A549 (cell line): ENCODE measurements at regions not wholly inside any gene's neighbourhood (a gene's known extent, or its start where the extent isn't known, plus 50 kb on each side); places are given as distances from the start of the nearest gene placed in this dataset.

Experiments used
- ATAC-seq, 2 experiments: fragments of 200-7000 bp in 1 of 2; fragments of >200 bp in 1 of 2; cut with Nextera tagmentation in 1 of 2; cut with Tn5 transposase in 1 of 2; 3 replicates each; pipeline versions ENCODE4 v1.8.0 to v1.9.1; 2018 to 2020; ENCODE audit warnings: mild to moderate bottlenecking in 1 of 2, moderate library complexity in 1 of 2
- CTCF ChIA-PET: fragments of 300-600 bp; sonication (Branson Sonifier 250); formaldehyde crosslinking; extraction: SDS; loops from one replicate; lab custom pipeline; 2021; ENCODE audit warnings: antibody characterized with exemption, inconsistent platforms; lab: Yijun Ruan, JAX
- POLR2A ChIA-PET: fragments of 350-600 bp; formaldehyde crosslinking; extraction: SDS; loops from one replicate; lab custom pipeline; 2021; ENCODE audit warnings: antibody characterized with exemption, inconsistent platforms; lab: Yijun Ruan, JAX
- DNase-seq, 2 experiments: peaks; one replicate each; pipeline versions ENCODE4 v3.0.0 to v3.0.0-alpha.2; 2011 to 2016; ENCODE audit warnings: low read depth in 1 of 2, low spot score in 1 of 2
- FAIRE-seq: peaks from 2 replicates; lab custom pipeline; 2011; peaks lifted over from hg19 to GRCh38; lab: Jason Lieb, UNC
- H3K27ac ChIP-seq, 2 experiments: fragments of >200 bp; sonication (Bioruptor Twin); formaldehyde crosslinking; 3 replicates each; pipeline ENCODE4 v1.5.1; 2016 to 2017
- H3K4me1 ChIP-seq: fragments of >200 bp; sonication (Bioruptor Twin); formaldehyde crosslinking; 3 replicates; pipeline ENCODE4 v1.6.1; 2016
- H3K4me2 ChIP-seq: fragments of >200 bp; sonication (Bioruptor Twin); formaldehyde crosslinking; 3 replicates; pipeline ENCODE4 v1.6.1; 2016
- H3K4me3 ChIP-seq: fragments of >200 bp; sonication (Bioruptor Twin); formaldehyde crosslinking; 3 replicates; pipeline ENCODE4 v1.5.1; 2016
- H3K9me3 ChIP-seq: fragments of >200 bp; sonication (Bioruptor Twin); formaldehyde crosslinking; 3 replicates; pipeline ENCODE4 v1.6.1; 2016
- CBX8 ChIP-seq: fragments of 200-600 bp; sonication (generic); IDR thresholded peaks from 2 replicates; pipeline ENCODE4 v1.6.1; 2016
- CHD4 ChIP-seq: fragments of 200-600 bp; sonication (generic); IDR thresholded peaks from 2 replicates; pipeline ENCODE4 v1.6.1; 2016; ENCODE audit warnings: antibody characterized with exemption, mild to moderate bottlenecking, borderline replicate concordance
- EP300 ChIP-seq, 2 experiments: fragments of >200 bp; sonication (Bioruptor Twin); formaldehyde crosslinking; IDR thresholded peaks; 2 replicates in 1 of 2; 3 replicates in 1 of 2; pipeline ENCODE4 v1.6.1; 2016 to 2017
- ESRRA ChIP-seq: fragments of 150-350 bp; IDR thresholded peaks from 2 replicates; pipeline ENCODE4 v1.6.1; 2014; ENCODE audit warnings: mild to moderate bottlenecking, low read length, borderline replicate concordance
- FOSL2 ChIP-seq, 2 experiments: fragments of 450-650 bp in 1 of 2; fragments of >200 bp in 1 of 2; sonication (Bioruptor Twin) in 1 of 2; formaldehyde crosslinking; IDR thresholded peaks; 2 replicates each; pipeline versions ENCODE4 v1.5.0 to v1.6.1; 2016 to 2020; ENCODE audit warnings: mild to moderate bottlenecking in 1 of 2, moderate library complexity in 1 of 2
- HOXB5 ChIP-seq: fragments of 250-450 bp; sonication (Bioruptor Pico); IDR thresholded peaks from 2 replicates; pipeline ENCODE4 v1.5.0; 2020; ENCODE audit warnings: mild to moderate bottlenecking, moderate library complexity
- JUN ChIP-seq, 2 experiments: fragments of >200 bp; sonication (Bioruptor Twin); formaldehyde crosslinking; IDR thresholded peaks; 2 replicates in 1 of 2; 3 replicates in 1 of 2; pipeline ENCODE4 v1.6.1; 2016 to 2017
- JUNB ChIP-seq: fragments of >200 bp; sonication (Bioruptor Twin); formaldehyde crosslinking; IDR thresholded peaks from 2 replicates; pipeline ENCODE4 v1.6.1; 2016
- KDM1A ChIP-seq: fragments of 200-600 bp; sonication (generic); IDR thresholded peaks from 2 replicates; pipeline ENCODE4 v1.6.1; 2016; ENCODE audit warnings: low read depth, mild to moderate bottlenecking
- MAFK ChIP-seq: fragments of 450-650 bp; IDR thresholded peaks from 2 replicates; pipeline ENCODE4 v1.6.1; 2014; ENCODE audit not compliant: partially characterized antibody
- NFE2L2 ChIP-seq: fragments of 150-350 bp; conservative IDR thresholded peaks from 2 replicates; pipeline ENCODE4 v1.6.1; 2014; ENCODE audit warnings: low read length
- NR3C1 ChIP-seq: fragments of >200 bp; sonication (Bioruptor Twin); formaldehyde crosslinking; IDR thresholded peaks from 3 replicates; pipeline ENCODE4 v1.6.1; 2017
- RAD21 ChIP-seq, 2 experiments: fragments of >200 bp in 1 of 2; sonication (Bioruptor Twin) in 1 of 2; formaldehyde crosslinking in 1 of 2; IDR thresholded peaks in 1 of 2; conservative IDR thresholded peaks in 1 of 2; 2 replicates in 1 of 2; 3 replicates in 1 of 2; pipeline ENCODE4 v1.6.1; 2012 to 2018; ENCODE audit warnings: inconsistent platforms in 1 of 2
- REST ChIP-seq: fragments of 200-600 bp; sonication (generic); IDR thresholded peaks from 2 replicates; pipeline ENCODE4 v1.6.1; 2016; ENCODE audit warnings: antibody characterized with exemption, mild to moderate bottlenecking, moderate library complexity
- RFX5 ChIP-seq: fragments of 450-650 bp; IDR thresholded peaks from 2 replicates; pipeline ENCODE4 v1.7.1; 2014; ENCODE audit warnings: antibody characterized with exemption, mild to moderate bottlenecking, moderate library complexity
- RNF2 ChIP-seq: fragments of 200-600 bp; sonication (generic); IDR thresholded peaks from 2 replicates; pipeline ENCODE4 v1.6.1; 2016; ENCODE audit warnings: low read depth, mild to moderate bottlenecking, antibody characterized with exemption, moderate library complexity, borderline replicate concordance
- SMC3 ChIP-seq: fragments of >200 bp; sonication (Bioruptor Twin); formaldehyde crosslinking; IDR thresholded peaks from 3 replicates; pipeline ENCODE4 v1.6.1; 2018; ENCODE audit warnings: inconsistent platforms
- SREBF2 ChIP-seq: fragments of 450-650 bp; IDR thresholded peaks from 2 replicates; pipeline ENCODE4 v1.6.1; 2014; ENCODE audit warnings: mild to moderate bottlenecking, moderate library complexity
- TFCP2L1 ChIP-seq: fragments of 250-450 bp; sonication (Bioruptor Pico); IDR thresholded peaks from 2 replicates; pipeline ENCODE4 v1.5.0; 2021; ENCODE audit warnings: mild to moderate bottlenecking
- WGBS: methylation state at CpG from one replicate; pipeline ENCODE4 v1.1.6; 2017; ENCODE audit errors: missing lambda C conversion rate; 5-methylcytosine and 5-hydroxymethylcytosine counted together
- TF ChIP-seq, protein P1 (sequence below): fragments of >200 bp; sonication (Bioruptor Twin); formaldehyde crosslinking; IDR thresholded peaks from 2 replicates; pipeline ENCODE4 v1.6.1; 2016
- TF ChIP-seq, protein P2 (sequence below): fragments of >200 bp; sonication (Bioruptor Twin); formaldehyde crosslinking; IDR thresholded peaks from 3 replicates; pipeline ENCODE4 v1.6.1; 2016
- TF ChIP-seq, protein P3 (sequence below): fragments of 450-650 bp; IDR thresholded peaks from 2 replicates; pipeline ENCODE4 v1.6.1; 2014; ENCODE audit warnings: antibody characterized with exemption
- TF ChIP-seq, protein P4 (sequence below): fragments of 150-350 bp; IDR thresholded peaks from 2 replicates; pipeline ENCODE4 v1.6.1; 2014; ENCODE audit warnings: low read depth, mild to moderate bottlenecking, low read length

- no peak for ATAC-seq
- POLR2A ChIA-PET, result no interaction called here
Observed at GRCh38 chr11:104602643-104603042, 295.6 kb downstream of the CASP12 start.

DNA sequence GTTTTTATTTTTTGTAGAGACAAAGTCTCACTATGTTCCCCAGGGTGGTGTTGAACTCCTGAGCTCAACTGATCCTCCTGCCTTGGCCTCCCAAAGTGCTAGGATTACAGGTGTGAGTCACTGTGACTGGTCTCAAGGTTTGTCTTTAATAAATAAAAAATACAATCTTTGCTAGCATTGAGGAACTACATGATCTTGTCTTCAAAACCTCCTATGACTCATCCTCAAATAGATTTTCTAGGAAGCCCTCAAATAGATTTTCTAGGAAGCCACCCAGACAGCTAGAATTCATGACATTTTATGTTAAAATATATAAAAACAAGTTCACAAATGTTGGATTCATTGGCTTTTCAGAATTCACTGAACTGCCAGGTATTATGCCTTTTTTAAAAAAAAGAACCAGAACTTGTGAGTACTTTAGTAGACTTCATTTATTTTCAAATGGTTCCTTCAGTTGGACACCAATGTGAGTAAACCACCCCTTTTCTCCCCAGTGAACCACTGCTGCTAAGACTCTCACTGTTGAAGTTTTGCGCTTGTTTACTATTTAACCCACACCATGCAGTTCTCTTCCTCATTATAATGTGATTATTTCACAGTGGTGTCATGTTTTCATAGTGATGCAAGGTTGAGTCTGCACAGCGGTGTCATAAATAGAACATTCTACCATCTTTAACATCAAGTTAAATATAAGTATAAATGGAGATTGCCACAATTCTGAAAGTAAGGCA, 303.9 kb downstream of the CASP12 start:
- Histone ChIP-seq H3K4me3 (no peak overlapping the region), H3K9me3 (no peaks in the 10 kb centered on the region), H3K27ac (no peak overlapping the region), H3K4me2 (no peak overlapping the region), H3K4me1 (no peaks in the 10 kb centered on the region)
- POLR2A ChIA-PET, result no interaction called here
- 72% methylated on average over 2 of the region's 2 CpGs for WGBS
- TF ChIP-seq NR3C1, result no peak
- TF ChIP-seq RAD21 (conservative IDR thresholded peaks at IDR 0.05 in 1 of 2, IDR thresholded peaks at IDR 0.05 in 1 of 2), result no peak
- TF ChIP-seq, protein P1, sequence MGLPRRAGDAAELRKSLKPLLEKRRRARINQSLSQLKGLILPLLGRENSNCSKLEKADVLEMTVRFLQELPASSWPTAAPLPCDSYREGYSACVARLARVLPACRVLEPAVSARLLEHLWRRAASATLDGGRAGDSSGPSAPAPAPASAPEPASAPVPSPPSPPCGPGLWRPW, result no peak
- TF ChIP-seq SMC3, result no peak
- TF ChIP-seq EP300 (IDR thresholded peaks at IDR 0.05), result no peak
- no peak for TF ChIP-seq HOXB5 (CRISPR knock-in tag)
- no peak for TF ChIP-seq SREBF2
- no peak for TF ChIP-seq ESRRA
- no peak for TF ChIP-seq TFCP2L1 (CRISPR knock-in tag)
- DNase-seq, result no peak
- no peak for FAIRE-seq
- ATAC-seq, result no peak
- CTCF ChIA-PET, result no interaction called here

More at GRCh38 chr11:104602643-104603042, 295.6 kb downstream of the CASP12 start:
- Histone ChIP-seq H3K27ac (no peak overlapping the region), H3K4me2 (no peak overlapping the region), H3K9me3 (no peaks in the 10 kb centered on the region; the same call in 2 of the 3 replicates), H3K4me3 (no peak overlapping the region), H3K4me1 (no peaks in the 10 kb centered on the region)
- CTCF ChIA-PET, result interaction anchor here (0.8 kb wide), 1 partner anchor 203 kb away, joined by 3 read pairs; no protein-coding TSS in a partner anchor
- TF ChIP-seq SMC3, result no peak
- TF ChIP-seq, protein P1, result no peak
- TF ChIP-seq, protein P2, sequence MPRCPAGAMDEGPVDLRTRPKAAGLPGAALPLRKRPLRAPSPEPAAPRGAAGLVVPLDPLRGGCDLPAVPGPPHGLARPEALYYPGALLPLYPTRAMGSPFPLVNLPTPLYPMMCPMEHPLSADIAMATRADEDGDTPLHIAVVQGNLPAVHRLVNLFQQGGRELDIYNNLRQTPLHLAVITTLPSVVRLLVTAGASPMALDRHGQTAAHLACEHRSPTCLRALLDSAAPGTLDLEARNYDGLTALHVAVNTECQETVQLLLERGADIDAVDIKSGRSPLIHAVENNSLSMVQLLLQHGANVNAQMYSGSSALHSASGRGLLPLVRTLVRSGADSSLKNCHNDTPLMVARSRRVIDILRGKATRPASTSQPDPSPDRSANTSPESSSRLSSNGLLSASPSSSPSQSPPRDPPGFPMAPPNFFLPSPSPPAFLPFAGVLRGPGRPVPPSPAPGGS, result no peak
- no peak for TF ChIP-seq CBX8
- TF ChIP-seq CHD4, result no peak
- no peak for TF ChIP-seq MAFK
- TF ChIP-seq RFX5, result no peak
- TF ChIP-seq JUN (IDR thresholded peaks at IDR 0.05), result no peak
- TF ChIP-seq REST, result no peak
- TF ChIP-seq NFE2L2, result no peak
- TF ChIP-seq JUNB, result no peak
- TF ChIP-seq, protein P3, sequence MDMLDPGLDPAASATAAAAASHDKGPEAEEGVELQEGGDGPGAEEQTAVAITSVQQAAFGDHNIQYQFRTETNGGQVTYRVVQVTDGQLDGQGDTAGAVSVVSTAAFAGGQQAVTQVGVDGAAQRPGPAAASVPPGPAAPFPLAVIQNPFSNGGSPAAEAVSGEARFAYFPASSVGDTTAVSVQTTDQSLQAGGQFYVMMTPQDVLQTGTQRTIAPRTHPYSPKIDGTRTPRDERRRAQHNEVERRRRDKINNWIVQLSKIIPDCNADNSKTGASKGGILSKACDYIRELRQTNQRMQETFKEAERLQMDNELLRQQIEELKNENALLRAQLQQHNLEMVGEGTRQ, result no peak
- no peak for TF ChIP-seq RNF2
- TF ChIP-seq FOSL2 (IDR thresholded peaks at IDR 0.05), result no peak
- no peak for TF ChIP-seq FOSL2 (CRISPR knock-in tag; IDR thresholded peaks at IDR 0.05)
- TF ChIP-seq NR3C1, result no peak
- TF ChIP-seq KDM1A, result no peak
- TF ChIP-seq, protein P4, sequence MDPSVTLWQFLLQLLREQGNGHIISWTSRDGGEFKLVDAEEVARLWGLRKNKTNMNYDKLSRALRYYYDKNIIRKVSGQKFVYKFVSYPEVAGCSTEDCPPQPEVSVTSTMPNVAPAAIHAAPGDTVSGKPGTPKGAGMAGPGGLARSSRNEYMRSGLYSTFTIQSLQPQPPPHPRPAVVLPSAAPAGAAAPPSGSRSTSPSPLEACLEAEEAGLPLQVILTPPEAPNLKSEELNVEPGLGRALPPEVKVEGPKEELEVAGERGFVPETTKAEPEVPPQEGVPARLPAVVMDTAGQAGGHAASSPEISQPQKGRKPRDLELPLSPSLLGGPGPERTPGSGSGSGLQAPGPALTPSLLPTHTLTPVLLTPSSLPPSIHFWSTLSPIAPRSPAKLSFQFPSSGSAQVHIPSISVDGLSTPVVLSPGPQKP, result no peak
- TF ChIP-seq SREBF2, result no peak
- DNase-seq (no peak), FAIRE-seq (no peak)
- 41% methylated on average over 4 of the region's 4 CpGs for WGBS
